ENCODE measurements at regions not wholly inside any gene's neighbourhood (a gene's known extent, or its start where the extent isn't known, plus 50 kb on each side); places are given as distances from the start of the nearest gene placed in this dataset.
"Not testable (repeated sequence)": the region's sequence is repeated elsewhere in the genome, so short reads cannot be mapped to it uniquely, and the experiment has no call there.

DNA sequence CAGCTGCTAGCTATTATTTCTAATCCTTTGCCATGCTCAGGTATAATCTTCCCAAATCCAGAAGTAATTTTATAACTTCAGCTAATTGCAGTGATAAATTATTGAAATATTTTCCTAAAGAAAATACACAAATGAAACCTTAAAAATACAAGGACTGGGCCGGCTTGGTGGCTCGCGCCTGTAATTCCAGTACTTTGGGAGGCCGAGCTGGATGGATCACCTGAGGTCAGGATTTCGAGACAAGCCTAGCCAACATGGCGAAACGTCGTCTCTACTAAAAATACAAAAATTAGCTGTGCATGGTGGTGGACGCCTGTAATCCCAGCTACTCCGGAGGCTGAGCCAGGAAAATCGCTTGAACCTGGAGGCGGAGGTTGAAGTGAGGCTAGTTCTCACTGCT lies 609.2 kb upstream of the POTED start:
- H3K4me3 Mint-ChIP-seq; H3K4me1 Mint-ChIP-seq; H3K27me3 Mint-ChIP-seq (ENCODE audit: low read depth in 3 of 3); H3K36me3 Mint-ChIP-seq; H3K27ac Mint-ChIP-seq; DNase-seq: not testable (repeated sequence)
- peaks cover 26 to 58% (median 51%) of the 10 kb centered on the region in 6 donors for H3K9me3 Mint-ChIP-seq

- not testable (repeated sequence) for H3K27ac Mint-ChIP-seq; DNase-seq; H3K4me3 Mint-ChIP-seq; H3K4me1 Mint-ChIP-seq; H3K36me3 Mint-ChIP-seq; H3K27me3 Mint-ChIP-seq (ENCODE audit: low read depth in 3 of 3)
- H3K9me3 Mint-ChIP-seq, result peaks cover 11 to 23% (median 16%) of the 10 kb centered on the region in 6 donors
Measured at GRCh38 chr21:13037716-13038115, 571.9 kb upstream of the POTED start.

- not testable (repeated sequence) for H3K9me3 Mint-ChIP-seq; H3K27me3 Mint-ChIP-seq (ENCODE audit: low read depth in 3 of 3); H3K4me3 Mint-ChIP-seq; DNase-seq; H3K27ac Mint-ChIP-seq; H3K4me1 Mint-ChIP-seq; H3K36me3 Mint-ChIP-seq
Measured at GRCh38 chr21:13052816-13053215, 556.8 kb upstream of the POTED start.

Measured in immature natural killer cell (primary cell).